ENCODE measurements at regions not wholly inside any gene's neighbourhood (a gene's known extent, or its start where the extent isn't known, plus 50 kb on each side); places are given as distances from the start of the nearest gene placed in this dataset.
A peak's percentile ranks its signal among the peaks of the same experiment; 100 is the strongest.

GRCh38 chr21:27248814-27249213 lies 281.9 kb upstream of the ADAMTS5 start:
- TF ChIP-seq, protein P1, sequence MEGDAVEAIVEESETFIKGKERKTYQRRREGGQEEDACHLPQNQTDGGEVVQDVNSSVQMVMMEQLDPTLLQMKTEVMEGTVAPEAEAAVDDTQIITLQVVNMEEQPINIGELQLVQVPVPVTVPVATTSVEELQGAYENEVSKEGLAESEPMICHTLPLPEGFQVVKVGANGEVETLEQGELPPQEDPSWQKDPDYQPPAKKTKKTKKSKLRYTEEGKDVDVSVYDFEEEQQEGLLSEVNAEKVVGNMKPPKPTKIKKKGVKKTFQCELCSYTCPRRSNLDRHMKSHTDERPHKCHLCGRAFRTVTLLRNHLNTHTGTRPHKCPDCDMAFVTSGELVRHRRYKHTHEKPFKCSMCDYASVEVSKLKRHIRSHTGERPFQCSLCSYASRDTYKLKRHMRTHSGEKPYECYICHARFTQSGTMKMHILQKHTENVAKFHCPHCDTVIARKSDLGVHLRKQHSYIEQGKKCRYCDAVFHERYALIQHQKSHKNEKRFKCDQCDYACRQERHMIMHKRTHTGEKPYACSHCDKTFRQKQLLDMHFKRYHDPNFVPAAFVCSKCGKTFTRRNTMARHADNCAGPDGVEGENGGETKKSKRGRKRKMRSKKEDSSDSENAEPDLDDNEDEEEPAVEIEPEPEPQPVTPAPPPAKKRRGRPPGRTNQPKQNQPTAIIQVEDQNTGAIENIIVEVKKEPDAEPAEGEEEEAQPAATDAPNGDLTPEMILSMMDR (IDR thresholded peaks at IDR 0.05; ENCODE audit: low read length, missing control alignments) = no peak
- no peak overlapping the region for H3K4me3 ChIP-seq (replicated peaks; ENCODE audit: low read depth, low read length)
- no peak for DNase-seq (ENCODE audit: low read depth)

DNA sequence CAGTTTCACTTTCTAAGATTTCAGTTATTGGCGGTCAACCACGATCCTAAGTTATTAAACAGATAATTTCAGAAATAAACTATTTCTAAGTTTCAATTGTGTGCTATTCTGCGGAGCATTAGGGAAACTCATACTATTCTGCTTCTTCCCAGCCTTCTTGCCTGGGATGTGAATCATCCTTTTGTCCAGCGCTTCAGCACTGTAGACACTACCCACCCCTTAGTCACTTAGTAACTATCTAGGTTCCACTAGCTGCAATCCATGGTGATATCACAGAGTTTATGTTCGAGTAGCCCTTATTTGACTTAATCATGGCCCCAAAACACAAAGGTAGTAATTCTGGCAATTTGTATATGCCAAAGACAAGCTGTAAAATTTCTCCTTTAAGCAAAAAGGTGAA lies 279.9 kb upstream of the ADAMTS5 start:
- peak; percentile 53 for DNase-seq (ENCODE audit: low read depth)
- no peak overlapping the region for H3K4me3 ChIP-seq (replicated peaks; ENCODE audit: low read depth, low read length)
- TF ChIP-seq, protein P1 (IDR thresholded peaks at IDR 0.05; ENCODE audit: low read length, missing control alignments) = no peak

GRCh38 chr21:27244776-27245175 lies 277.9 kb upstream of the ADAMTS5 start:
- TF ChIP-seq, protein P1 (IDR thresholded peaks at IDR 0.05; ENCODE audit: low read length, missing control alignments) = no peak
- no peak for DNase-seq (ENCODE audit: low read depth)
- no peak overlapping the region for H3K4me3 ChIP-seq (replicated peaks; ENCODE audit: low read depth, low read length)

DNA sequence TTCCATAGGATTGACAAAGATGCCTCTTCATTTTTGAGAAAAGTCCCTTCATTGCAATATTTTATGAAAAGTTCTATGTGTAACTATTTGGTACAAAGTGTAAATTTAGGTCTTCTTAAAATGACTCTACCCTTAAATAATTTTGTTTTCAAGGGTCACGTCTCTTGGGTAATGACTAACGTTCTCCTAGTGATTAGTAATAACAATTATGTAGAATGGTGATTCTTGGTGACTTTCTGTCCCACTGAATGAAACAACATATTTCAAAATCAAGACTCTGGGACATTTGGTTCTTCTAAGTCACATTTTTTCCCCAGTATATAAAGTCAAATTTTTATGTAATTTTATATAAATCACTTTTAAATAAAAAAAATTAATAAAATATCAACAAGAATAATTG lies 277.5 kb upstream of the ADAMTS5 start:
- no peak overlapping the region for H3K4me3 ChIP-seq (replicated peaks; ENCODE audit: low read depth, low read length)
- no peak for DNase-seq (ENCODE audit: low read depth)
- TF ChIP-seq, protein P1 (IDR thresholded peaks at IDR 0.05; ENCODE audit: low read length, missing control alignments) = no peak

GRCh38 chr21:27240839-27241238 lies 274.0 kb upstream of the ADAMTS5 start:
- H3K4me3 ChIP-seq (replicated peaks; ENCODE audit: low read depth, low read length) = no peak overlapping the region
- TF ChIP-seq, protein P1 (IDR thresholded peaks at IDR 0.05; ENCODE audit: low read length, missing control alignments) = no peak
- DNase-seq (ENCODE audit: low read depth) = peak; percentile 59

- no peak for DNase-seq (ENCODE audit: low read depth)
- TF ChIP-seq, protein P1 (IDR thresholded peaks at IDR 0.05; ENCODE audit: low read length, missing control alignments) = no peak
Measured at GRCh38 chr21:27233514-27234115, 266.7 kb upstream of the ADAMTS5 start.

DNA sequence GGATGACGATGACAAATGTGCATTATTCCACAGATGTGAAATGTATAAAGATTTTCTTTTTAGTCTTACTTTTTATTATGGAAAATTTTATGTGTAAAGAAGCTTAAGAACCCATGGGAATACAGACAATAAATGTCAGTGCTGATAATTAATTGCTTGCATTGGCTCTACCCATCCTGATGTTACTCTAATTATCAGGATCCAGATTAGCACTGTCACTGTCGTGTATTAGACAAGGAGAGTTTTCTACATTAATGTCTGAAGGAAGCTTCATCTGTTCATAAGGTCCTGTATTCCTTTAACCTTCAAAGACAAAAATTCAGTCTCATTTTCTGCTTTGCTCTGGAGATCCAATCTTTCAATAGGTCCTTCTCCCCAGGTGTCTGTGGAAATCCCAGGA lies 259.1 kb upstream of the ADAMTS5 start:
- TF ChIP-seq, protein P1 (IDR thresholded peaks at IDR 0.05; ENCODE audit: low read length, missing control alignments) = no peak
- no peak for DNase-seq (ENCODE audit: low read depth)
- H3K4me3 ChIP-seq (replicated peaks; ENCODE audit: low read depth, low read length) = no peak overlapping the region

More at GRCh38 chr21:27233514-27234115, 266.7 kb upstream of the ADAMTS5 start:
- H3K4me3 ChIP-seq (replicated peaks; ENCODE audit: low read depth, low read length) = no peak overlapping the region
